PFSK-1 (cell line): ENCODE measurements at regions not wholly inside any gene's neighbourhood (a gene's known extent, or its start where the extent isn't known, plus 50 kb on each side); places are given as distances from the start of the nearest gene placed in this dataset.

ENCODE experiments used
- FOXP2 ChIP-seq: optimal IDR thresholded peaks from 2 replicates; pipeline ENCODE3; 2011; ENCODE audit warnings: borderline replicate concordance, control low read depth, inconsistent platforms; ENCODE audit not compliant: insufficient read depth; ENCODE audit errors: extremely low read length, extremely low read depth
- POLR2AphosphoS5 ChIP-seq: IDR thresholded peaks from 2 replicates; pipeline ENCODE4 v1.6.1; 2012; ENCODE audit warnings: low read depth, mild to moderate bottlenecking, control low read depth, low read length, moderate library complexity
- REST ChIP-seq, 2 experiments: IDR thresholded peaks; 2 replicates each; pipeline versions ENCODE4 v1.6.1 to v1.8.0; 2011 to 2012; ENCODE audit warnings: low read depth in 2 of 2, low read length in 2 of 2, control low read depth in 1 of 2, inconsistent platforms in 1 of 2, mild to moderate bottlenecking in 1 of 2, moderate library complexity in 1 of 2; ENCODE audit not compliant: insufficient read depth in 1 of 2
- SIN3A ChIP-seq: IDR thresholded peaks from 2 replicates; pipeline ENCODE4 v1.6.1; 2012; ENCODE audit warnings: mild to moderate bottlenecking, low read length, moderate library complexity, borderline replicate concordance; ENCODE audit not compliant: insufficient read depth
- TAF1 ChIP-seq: IDR thresholded peaks from 2 replicates; pipeline ENCODE4 v1.6.1; 2012; ENCODE audit warnings: low read length, control low read depth, borderline replicate concordance; ENCODE audit not compliant: insufficient read depth

GRCh38 chr1:221439008-221439746 is 302.7 kb downstream of the DUSP10 start:
- TF ChIP-seq TAF1 = no peak
- no peak for TF ChIP-seq POLR2AphosphoS5
- no peak for TF ChIP-seq SIN3A
- TF ChIP-seq REST (IDR thresholded peaks at IDR 0.05; ENCODE audit: insufficient read depth in 1 of 2, low read depth in 2 of 2, low read length in 2 of 2) = no peak
- peak; percentile 28 for TF ChIP-seq FOXP2
